ENCODE measurements at regions not wholly inside any gene's neighbourhood (a gene's known extent, or its start where the extent isn't known, plus 50 kb on each side); places are given as distances from the start of the nearest gene placed in this dataset.

DNA sequence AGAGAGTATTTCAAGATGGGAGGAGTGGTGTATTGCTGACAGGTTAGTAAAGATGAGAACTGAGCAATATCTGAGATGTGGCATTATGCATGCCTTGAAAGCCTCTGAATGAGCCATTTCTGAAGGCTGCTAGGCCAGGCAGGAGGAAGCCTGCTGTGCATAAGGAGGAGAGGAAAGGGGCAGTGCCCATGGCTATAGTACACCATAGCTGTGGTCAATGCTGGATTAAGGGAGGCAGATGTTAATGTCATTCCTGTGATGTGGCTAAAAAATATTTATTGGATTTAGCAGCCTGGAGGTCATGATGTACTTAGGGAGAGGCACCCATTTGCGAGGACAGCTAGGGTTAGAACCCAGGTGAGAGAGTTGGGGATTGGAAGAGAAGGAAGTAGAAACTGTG lies 130.0 kb upstream of the LNX1 start:
- no peaks in the 10 kb centered on the region for H3K9me3 ChIP-seq (ENCODE audit: insufficient read depth, low read length, severe bottlenecking)
- ATAC-seq (ENCODE audit: insufficient read depth, low read depth): no peak
- no peak overlapping the region for H2AFZ ChIP-seq (ENCODE audit: low read depth, low read length)
- H3K79me2 ChIP-seq (ENCODE audit: insufficient read depth, low read length): no peaks in the 10 kb centered on the region
- no peak overlapping the region for H3K4me3 ChIP-seq (ENCODE audit: low read depth in 1 of 2, low read length in 2 of 2)
- no peak overlapping the region for H3K4me2 ChIP-seq (ENCODE audit: insufficient read depth, low read length)
- H3K4me1 ChIP-seq (ENCODE audit: insufficient read depth, low read length): no peaks in the 10 kb centered on the region
- no peaks in the 10 kb centered on the region for H3K27me3 ChIP-seq (ENCODE audit: insufficient read depth, low read length, poor library complexity)
- no peaks in the 10 kb centered on the region for H4K20me1 ChIP-seq (ENCODE audit: insufficient read depth, low read length)
- no peaks in the 10 kb centered on the region for H3K36me3 ChIP-seq (ENCODE audit: insufficient read depth, low read length)
- no peak for DNase-seq
- H3K9ac ChIP-seq (ENCODE audit: low read depth, low read length): no peak overlapping the region
- TF ChIP-seq, protein P1, sequence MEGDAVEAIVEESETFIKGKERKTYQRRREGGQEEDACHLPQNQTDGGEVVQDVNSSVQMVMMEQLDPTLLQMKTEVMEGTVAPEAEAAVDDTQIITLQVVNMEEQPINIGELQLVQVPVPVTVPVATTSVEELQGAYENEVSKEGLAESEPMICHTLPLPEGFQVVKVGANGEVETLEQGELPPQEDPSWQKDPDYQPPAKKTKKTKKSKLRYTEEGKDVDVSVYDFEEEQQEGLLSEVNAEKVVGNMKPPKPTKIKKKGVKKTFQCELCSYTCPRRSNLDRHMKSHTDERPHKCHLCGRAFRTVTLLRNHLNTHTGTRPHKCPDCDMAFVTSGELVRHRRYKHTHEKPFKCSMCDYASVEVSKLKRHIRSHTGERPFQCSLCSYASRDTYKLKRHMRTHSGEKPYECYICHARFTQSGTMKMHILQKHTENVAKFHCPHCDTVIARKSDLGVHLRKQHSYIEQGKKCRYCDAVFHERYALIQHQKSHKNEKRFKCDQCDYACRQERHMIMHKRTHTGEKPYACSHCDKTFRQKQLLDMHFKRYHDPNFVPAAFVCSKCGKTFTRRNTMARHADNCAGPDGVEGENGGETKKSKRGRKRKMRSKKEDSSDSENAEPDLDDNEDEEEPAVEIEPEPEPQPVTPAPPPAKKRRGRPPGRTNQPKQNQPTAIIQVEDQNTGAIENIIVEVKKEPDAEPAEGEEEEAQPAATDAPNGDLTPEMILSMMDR (IDR thresholded peaks at IDR 0.05; ENCODE audit: borderline replicate concordance, extremely low read depth, low read length, poor library complexity, severe bottlenecking): no peak
- TF ChIP-seq EZH2 (IDR thresholded peaks at IDR 0.05; ENCODE audit: borderline replicate concordance, low read depth, low read length, severe bottlenecking): no peak
- H3K27ac ChIP-seq (ENCODE audit: low read length): no peak overlapping the region

DNA sequence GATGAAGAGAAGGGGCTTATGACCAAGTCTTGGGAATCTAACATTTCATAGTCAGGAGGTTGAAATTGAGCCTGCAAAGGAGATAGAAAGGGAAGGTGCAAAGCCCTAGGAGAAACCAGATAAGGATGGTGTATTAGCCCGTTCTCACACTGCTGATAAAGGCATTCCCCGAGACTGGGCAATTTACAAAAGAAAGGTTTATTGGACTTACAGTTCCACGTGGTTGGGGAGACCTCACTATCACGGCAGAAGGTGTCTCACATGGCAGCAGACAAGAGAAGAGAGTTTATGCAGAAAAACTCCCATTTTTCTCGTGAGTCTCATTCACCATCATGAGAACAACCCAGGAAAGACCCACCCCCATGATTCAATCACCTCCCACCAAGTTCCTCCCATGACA lies 129.5 kb upstream of the LNX1 start:
- H3K4me3 ChIP-seq (ENCODE audit: low read depth in 1 of 2, low read length in 2 of 2): no peak overlapping the region
- DNase-seq (no peak), ATAC-seq (ENCODE audit: insufficient read depth, low read depth) (no peak)
- no peaks in the 10 kb centered on the region for H3K36me3 ChIP-seq (ENCODE audit: insufficient read depth, low read length)
- no peaks in the 10 kb centered on the region for H3K27me3 ChIP-seq (ENCODE audit: insufficient read depth, low read length, poor library complexity)
- H3K4me1 ChIP-seq (ENCODE audit: insufficient read depth, low read length): no peaks in the 10 kb centered on the region
- H3K79me2 ChIP-seq (ENCODE audit: insufficient read depth, low read length): no peaks in the 10 kb centered on the region
- H3K27ac ChIP-seq (ENCODE audit: low read length): no peak overlapping the region
- H3K4me2 ChIP-seq (ENCODE audit: insufficient read depth, low read length): no peak overlapping the region
- TF ChIP-seq, protein P1 (IDR thresholded peaks at IDR 0.05; ENCODE audit: borderline replicate concordance, extremely low read depth, low read length, poor library complexity, severe bottlenecking): no peak
- no peak for TF ChIP-seq EZH2 (IDR thresholded peaks at IDR 0.05; ENCODE audit: borderline replicate concordance, low read depth, low read length, severe bottlenecking)
- H4K20me1 ChIP-seq (ENCODE audit: insufficient read depth, low read length): no peaks in the 10 kb centered on the region
- no peak overlapping the region for H2AFZ ChIP-seq (ENCODE audit: low read depth, low read length)
- H3K9me3 ChIP-seq (ENCODE audit: insufficient read depth, low read length, severe bottlenecking): no peaks in the 10 kb centered on the region
- H3K9ac ChIP-seq (ENCODE audit: low read depth, low read length): no peak overlapping the region

DNA sequence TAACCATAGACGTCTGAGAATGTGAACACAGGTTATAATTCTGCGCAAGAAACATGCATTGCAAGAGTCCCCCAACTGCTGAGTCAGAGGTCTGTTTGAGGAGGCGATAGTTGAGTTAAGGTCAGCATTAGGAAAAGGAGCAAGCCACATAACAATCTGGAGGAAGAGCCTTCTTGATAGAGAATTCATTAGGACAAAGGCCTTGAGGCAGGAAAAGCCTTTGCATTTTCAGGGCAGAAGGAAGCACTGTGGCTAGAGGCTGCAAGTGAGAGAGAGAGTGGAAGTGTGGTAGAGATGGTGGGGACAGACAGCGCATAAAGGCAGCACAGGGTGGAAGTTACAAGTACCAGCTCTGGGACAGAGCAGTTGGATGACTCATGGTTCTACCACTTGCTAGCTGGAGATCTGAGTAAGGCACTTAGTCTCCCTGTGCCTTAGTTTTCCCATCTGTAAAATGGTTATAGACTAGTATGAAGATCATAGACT lies 125.8 kb upstream of the LNX1 start:
- Histone ChIP-seq H3K27ac (ENCODE audit: low read length) (no peak overlapping the region), H3K9ac (ENCODE audit: low read depth, low read length) (no peak overlapping the region), H3K4me1 (ENCODE audit: insufficient read depth, low read length) (no peaks in the 10 kb centered on the region), H3K4me3 (ENCODE audit: low read depth in 1 of 2, low read length in 2 of 2) (no peak overlapping the region), H3K27me3 (ENCODE audit: insufficient read depth, low read length, poor library complexity) (no peaks in the 10 kb centered on the region), H3K36me3 (ENCODE audit: insufficient read depth, low read length) (no peaks in the 10 kb centered on the region), H3K4me2 (ENCODE audit: insufficient read depth, low read length) (no peak overlapping the region), H4K20me1 (ENCODE audit: insufficient read depth, low read length) (no peaks in the 10 kb centered on the region), H2AFZ (ENCODE audit: low read depth, low read length) (no peak overlapping the region), H3K79me2 (ENCODE audit: insufficient read depth, low read length) (no peaks in the 10 kb centered on the region), H3K9me3 (ENCODE audit: insufficient read depth, low read length, severe bottlenecking) (no peaks in the 10 kb centered on the region)
- DNase-seq (no peak), ATAC-seq (ENCODE audit: insufficient read depth, low read depth) (no peak)
- TF ChIP-seq EZH2 (IDR thresholded peaks at IDR 0.05; ENCODE audit: borderline replicate concordance, low read depth, low read length, severe bottlenecking): no peak
- TF ChIP-seq, protein P1 (IDR thresholded peaks at IDR 0.05; ENCODE audit: borderline replicate concordance, extremely low read depth, low read length, poor library complexity, severe bottlenecking): no peak
